ENCODE measurements at regions not wholly inside any gene's neighbourhood (a gene's known extent, or its start where the extent isn't known, plus 50 kb on each side); places are given as distances from the start of the nearest gene placed in this dataset.

DNA sequence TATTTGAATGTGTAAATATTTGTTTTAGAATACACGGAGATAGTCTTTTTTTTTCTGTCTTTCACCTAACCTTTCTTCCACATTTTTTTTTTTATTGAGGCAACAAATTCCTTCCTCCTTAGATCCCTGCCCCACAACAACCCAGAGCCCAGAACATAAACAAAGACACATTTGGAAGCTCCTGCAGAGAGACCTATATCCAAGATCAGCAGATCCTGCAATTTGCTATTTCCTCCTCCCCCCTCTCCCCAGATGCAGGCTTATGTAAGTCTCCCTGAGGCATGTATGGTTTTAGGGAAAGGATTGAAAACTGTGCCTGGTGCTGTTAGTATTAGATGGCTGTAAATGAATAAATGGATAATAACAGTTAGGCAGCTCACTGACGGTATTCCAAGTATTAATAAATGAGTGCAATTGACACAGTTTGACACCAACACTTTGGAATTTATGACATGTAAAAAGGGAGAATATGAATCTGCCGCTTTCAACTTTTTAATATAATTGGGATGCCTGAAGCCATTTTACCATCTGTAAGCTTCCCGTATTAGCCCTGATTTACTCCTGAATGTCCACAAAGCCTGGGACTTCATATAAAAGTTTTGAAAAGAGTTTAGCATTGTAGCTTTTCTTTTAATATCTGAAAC, 608.3 kb upstream of the CITED2 start:
- TF ChIP-seq, protein P1, sequence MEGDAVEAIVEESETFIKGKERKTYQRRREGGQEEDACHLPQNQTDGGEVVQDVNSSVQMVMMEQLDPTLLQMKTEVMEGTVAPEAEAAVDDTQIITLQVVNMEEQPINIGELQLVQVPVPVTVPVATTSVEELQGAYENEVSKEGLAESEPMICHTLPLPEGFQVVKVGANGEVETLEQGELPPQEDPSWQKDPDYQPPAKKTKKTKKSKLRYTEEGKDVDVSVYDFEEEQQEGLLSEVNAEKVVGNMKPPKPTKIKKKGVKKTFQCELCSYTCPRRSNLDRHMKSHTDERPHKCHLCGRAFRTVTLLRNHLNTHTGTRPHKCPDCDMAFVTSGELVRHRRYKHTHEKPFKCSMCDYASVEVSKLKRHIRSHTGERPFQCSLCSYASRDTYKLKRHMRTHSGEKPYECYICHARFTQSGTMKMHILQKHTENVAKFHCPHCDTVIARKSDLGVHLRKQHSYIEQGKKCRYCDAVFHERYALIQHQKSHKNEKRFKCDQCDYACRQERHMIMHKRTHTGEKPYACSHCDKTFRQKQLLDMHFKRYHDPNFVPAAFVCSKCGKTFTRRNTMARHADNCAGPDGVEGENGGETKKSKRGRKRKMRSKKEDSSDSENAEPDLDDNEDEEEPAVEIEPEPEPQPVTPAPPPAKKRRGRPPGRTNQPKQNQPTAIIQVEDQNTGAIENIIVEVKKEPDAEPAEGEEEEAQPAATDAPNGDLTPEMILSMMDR (IDR thresholded peaks at IDR 0.05): no peak
- TF ChIP-seq POLR2AphosphoS5 (IDR thresholded peaks at IDR 0.05) (no peak), POLR2A (IDR thresholded peaks at IDR 0.05) (no peak)
